AG04450 (cell line): ENCODE measurements at regions not wholly inside any gene's neighbourhood (a gene's known extent, or its start where the extent isn't known, plus 50 kb on each side); places are given as distances from the start of the nearest gene placed in this dataset.

Experiments
- CTCF ChIA-PET: fragments of 300-600, 350-600 bp; formaldehyde crosslinking; extraction: SDS; loops from one replicate; lab custom pipeline; 2022; ENCODE audit warnings: antibody characterized with exemption, inconsistent platforms; lab: Charles Lee
- POLR2A ChIA-PET: fragments of 350-600 bp; formaldehyde crosslinking; extraction: SDS; loops from one replicate; lab custom pipeline; 2021; ENCODE audit warnings: antibody characterized with exemption, inconsistent platforms; lab: Yijun Ruan, JAX
- DNase-seq: peaks from one replicate; pipeline ENCODE4 v3.0.0-alpha.2; 2011; ENCODE audit warnings: low read depth, low spot score
- H3K27ac ChIP-seq: one replicate; pipeline ENCODE4 v1.5.1; 2012; ENCODE audit warnings: low read depth, low read length, control low read depth
- H3K27me3 ChIP-seq: one replicate; pipeline ENCODE4 v1.6.0; 2012; ENCODE audit warnings: low read length; ENCODE audit not compliant: control insufficient read depth, insufficient read depth
- H3K4me3 ChIP-seq: 2 replicates; pipeline ENCODE4 v1.5.1; 2011; ENCODE audit warnings: mild to moderate bottlenecking, low read depth, low read length, control low read depth
- H3K9me3 ChIP-seq: 2 replicates; pipeline ENCODE4 v1.5.1; 2012; ENCODE audit warnings: low read length; ENCODE audit not compliant: control insufficient read depth, insufficient read depth
- TF ChIP-seq, protein P1 (sequence below): IDR thresholded peaks from 2 replicates; pipeline ENCODE4 v1.5.1; 2011; ENCODE audit warnings: low read depth, low read length, control low read depth, inconsistent platforms

DNA sequence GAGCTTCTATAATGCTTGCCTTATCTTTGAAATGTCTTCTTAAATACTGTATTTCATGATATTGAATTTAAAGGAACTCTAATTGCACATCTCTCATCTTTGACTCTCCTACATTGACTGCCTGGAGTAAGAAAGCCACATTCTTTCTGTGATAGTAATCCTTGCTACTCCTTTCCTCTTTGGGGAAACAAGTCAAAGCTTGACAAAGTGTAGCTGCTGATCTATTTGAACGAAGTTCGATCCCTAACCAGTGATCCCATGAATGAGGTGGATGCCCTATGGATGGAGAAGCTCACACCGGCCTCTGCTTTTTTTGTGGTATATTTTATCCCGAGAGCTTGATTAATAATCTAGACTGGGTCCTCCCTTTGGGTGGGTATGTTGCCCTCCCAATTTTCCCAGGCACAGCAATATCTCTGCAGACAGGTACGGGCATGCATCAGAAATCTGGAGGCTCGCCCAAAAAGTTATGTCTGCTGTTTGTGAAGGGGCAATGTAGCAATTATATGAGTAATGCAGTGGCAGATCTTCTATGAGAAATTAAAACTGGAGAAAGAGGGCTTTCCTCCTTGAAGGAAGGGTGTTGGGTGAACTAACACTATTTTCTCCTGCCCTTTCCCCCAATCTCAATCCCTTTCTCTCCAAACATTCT lies 163.0 kb upstream of the FRMD6 start:
- POLR2A ChIA-PET: interaction anchor here (0.5 to 0.6 kb wide), 2 partner anchors 166 to 604 kb away, joined by 8 to 10 read pairs; no protein-coding TSS in a partner anchor

DNA sequence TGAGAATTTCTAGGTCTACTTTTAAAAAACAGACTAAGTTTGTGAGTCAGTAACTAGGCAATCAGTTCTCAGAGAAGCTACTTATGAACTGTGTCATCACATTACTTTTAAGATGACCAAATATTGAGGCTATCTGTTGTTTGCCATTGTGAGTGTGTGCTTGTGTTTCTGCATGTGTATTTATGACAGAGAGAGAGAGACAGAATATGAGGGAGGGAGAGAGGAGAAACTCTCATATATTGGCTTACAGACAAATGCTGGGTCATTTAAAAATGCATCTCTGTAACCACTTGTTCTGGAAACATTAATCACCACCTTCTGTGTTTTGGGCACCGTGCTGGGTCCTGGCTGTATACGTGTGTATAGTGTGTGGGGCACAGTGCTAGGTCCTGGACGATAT lies 161.5 kb upstream of the FRMD6 start:
- H3K27ac ChIP-seq: no peak overlapping the region
- POLR2A ChIA-PET: no interaction called here
- TF ChIP-seq, protein P1, sequence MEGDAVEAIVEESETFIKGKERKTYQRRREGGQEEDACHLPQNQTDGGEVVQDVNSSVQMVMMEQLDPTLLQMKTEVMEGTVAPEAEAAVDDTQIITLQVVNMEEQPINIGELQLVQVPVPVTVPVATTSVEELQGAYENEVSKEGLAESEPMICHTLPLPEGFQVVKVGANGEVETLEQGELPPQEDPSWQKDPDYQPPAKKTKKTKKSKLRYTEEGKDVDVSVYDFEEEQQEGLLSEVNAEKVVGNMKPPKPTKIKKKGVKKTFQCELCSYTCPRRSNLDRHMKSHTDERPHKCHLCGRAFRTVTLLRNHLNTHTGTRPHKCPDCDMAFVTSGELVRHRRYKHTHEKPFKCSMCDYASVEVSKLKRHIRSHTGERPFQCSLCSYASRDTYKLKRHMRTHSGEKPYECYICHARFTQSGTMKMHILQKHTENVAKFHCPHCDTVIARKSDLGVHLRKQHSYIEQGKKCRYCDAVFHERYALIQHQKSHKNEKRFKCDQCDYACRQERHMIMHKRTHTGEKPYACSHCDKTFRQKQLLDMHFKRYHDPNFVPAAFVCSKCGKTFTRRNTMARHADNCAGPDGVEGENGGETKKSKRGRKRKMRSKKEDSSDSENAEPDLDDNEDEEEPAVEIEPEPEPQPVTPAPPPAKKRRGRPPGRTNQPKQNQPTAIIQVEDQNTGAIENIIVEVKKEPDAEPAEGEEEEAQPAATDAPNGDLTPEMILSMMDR: no peak

More for the DNA sequence above, 163.0 kb upstream of the FRMD6 start:
- TF ChIP-seq, protein P1: no peak
- CTCF ChIA-PET: no interaction called here
- no peak overlapping the region for H3K4me3 ChIP-seq
- DNase-seq: no peak
- H3K27ac ChIP-seq: no peak overlapping the region
- no peaks in the 10 kb centered on the region for H3K9me3 ChIP-seq
- H3K27me3 ChIP-seq: no peaks in the 10 kb centered on the region

DNA sequence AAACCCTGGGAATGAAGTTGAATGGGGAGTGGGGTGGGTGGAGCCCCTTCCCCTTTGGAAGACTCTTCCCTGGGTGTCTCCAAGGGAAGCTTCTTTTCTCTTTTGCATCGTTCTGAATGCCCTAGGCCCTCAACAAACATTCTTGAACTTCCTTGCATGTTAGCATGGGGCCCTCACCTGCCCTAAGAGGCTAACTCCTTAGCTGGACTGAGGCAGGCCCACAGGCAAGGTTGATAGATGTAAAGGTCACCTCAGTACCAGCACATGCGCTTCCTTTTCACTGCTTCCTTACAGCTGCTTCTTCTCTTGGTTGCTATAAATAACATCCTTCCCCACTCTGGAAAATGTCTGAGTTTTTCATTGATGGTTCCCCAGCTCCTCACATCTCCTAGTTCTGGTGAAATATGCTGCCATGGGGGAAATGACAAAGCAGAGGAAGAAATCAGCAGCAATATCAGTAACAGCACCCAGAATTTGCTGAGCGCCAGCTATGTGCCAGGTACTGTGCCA lies 160.6 kb upstream of the FRMD6 start:
- TF ChIP-seq, protein P1: no peak
- DNase-seq: no peak
- Histone ChIP-seq H3K4me3 (no peak overlapping the region), H3K9me3 (no peaks in the 10 kb centered on the region; the same call in 1 of the 2 replicates), H3K27me3 (no peaks in the 10 kb centered on the region), H3K27ac (no peak overlapping the region)
- ChIA-PET CTCF (no interaction called here), POLR2A (no interaction called here)

More for the DNA sequence above, 161.5 kb upstream of the FRMD6 start:
- H3K9me3 ChIP-seq: no peaks in the 10 kb centered on the region; the same call in 1 of the 2 replicates
- H3K4me3 ChIP-seq: no peak overlapping the region
- CTCF ChIA-PET: no interaction called here
- no peaks in the 10 kb centered on the region for H3K27me3 ChIP-seq
- DNase-seq: no peak

DNA sequence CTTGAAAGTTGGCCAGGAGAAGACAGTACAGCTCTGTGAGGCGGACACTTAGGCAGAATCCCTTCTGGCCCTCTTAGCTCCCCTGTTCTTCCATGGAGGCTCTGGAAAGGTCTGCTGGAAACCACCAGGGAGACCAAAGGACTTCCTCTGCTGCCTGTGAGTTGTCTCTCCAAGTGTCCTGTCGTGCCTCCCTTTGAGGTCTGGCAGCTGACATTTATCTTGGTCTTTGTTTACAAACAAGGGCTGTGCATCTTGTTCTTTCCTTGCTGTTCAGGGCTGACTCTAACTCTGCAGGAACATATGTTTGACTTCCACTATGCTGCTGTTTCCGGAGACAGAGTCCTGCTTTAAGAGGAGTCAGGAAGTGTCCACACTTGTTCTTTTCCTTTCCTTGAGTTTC lies 159.9 kb upstream of the FRMD6 start:
- TF ChIP-seq, protein P1: no peak
- H3K27me3 ChIP-seq: no peaks in the 10 kb centered on the region
- no peak overlapping the region for H3K4me3 ChIP-seq
- CTCF ChIA-PET: no interaction called here
- POLR2A ChIA-PET: no interaction called here
- no peaks in the 10 kb centered on the region; the same call in 1 of the 2 replicates for H3K9me3 ChIP-seq
- no peak overlapping the region for H3K27ac ChIP-seq
- DNase-seq: no peak

DNA sequence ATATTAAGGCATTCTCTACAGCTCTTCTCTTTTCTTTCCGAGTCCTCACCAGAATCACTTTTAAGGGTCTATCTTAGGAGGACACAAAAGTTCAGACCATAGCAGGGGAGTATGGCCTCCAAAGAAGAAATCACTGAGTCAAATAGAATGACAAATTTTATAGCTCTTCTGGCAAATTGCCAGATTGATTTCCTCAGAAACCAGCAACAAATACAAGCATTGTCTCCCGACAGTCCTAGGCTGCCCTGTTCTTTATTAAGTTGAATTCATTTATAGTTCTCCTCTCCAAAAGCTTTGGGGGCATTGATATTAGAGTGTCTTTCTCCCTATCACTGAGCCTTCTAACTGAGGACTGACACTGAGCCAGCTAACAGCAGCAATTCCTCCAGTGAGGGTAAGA lies 156.4 kb upstream of the FRMD6 start:
- no peak for DNase-seq
- ChIA-PET POLR2A (no interaction called here), CTCF (no interaction called here)
- no peak overlapping the region for H3K27ac ChIP-seq
- no peaks in the 10 kb centered on the region for H3K27me3 ChIP-seq
- TF ChIP-seq, protein P1: no peak
- no peak overlapping the region for H3K4me3 ChIP-seq
- H3K9me3 ChIP-seq: no peaks in the 10 kb centered on the region; the same call in 1 of the 2 replicates
